ENCODE measurements at regions not wholly inside any gene's neighbourhood (a gene's known extent, or its start where the extent isn't known, plus 50 kb on each side); places are given as distances from the start of the nearest gene placed in this dataset.

GRCh38 chrY:16662741-16663140 is 1217.3 kb downstream of the CDY2B start:
- TF ChIP-seq CTCF (IDR thresholded peaks at IDR 0.05; ENCODE audit: low read depth, low read length, poor library complexity, severe bottlenecking), result peak; percentile 22
- TF ChIP-seq EZH2phosphoT487 (IDR thresholded peaks at IDR 0.05; ENCODE audit: borderline replicate concordance, low read length), result no peak
- no peaks in the 10 kb centered on the region for H4K20me1 ChIP-seq (ENCODE audit: control insufficient read depth, insufficient read depth, low read depth, low read length)
- H3K9me2 ChIP-seq (replicated peaks; ENCODE audit: control insufficient read depth, low read length), result no peaks in the 10 kb centered on the region
- no peaks in the 10 kb centered on the region for H3K79me2 ChIP-seq (ENCODE audit: control insufficient read depth, low read length)
- H3K36me3 ChIP-seq (ENCODE audit: control insufficient read depth, low read length), result no peaks in the 10 kb centered on the region
- no peaks in the 10 kb centered on the region for H3K27me3 ChIP-seq (ENCODE audit: control insufficient read depth, low read length)
- no peaks in the 10 kb centered on the region for H3F3A ChIP-seq (ENCODE audit: control insufficient read depth, insufficient read depth)
- H3K4me1 ChIP-seq (ENCODE audit: control insufficient read depth, low read length), result no peaks in the 10 kb centered on the region
- no peak overlapping the region for H3K4me3 ChIP-seq (ENCODE audit: low read length)
- H3K4me2 ChIP-seq (ENCODE audit: low read length), result no peak overlapping the region
- H3K9me3 ChIP-seq (ENCODE audit: control insufficient read depth, insufficient read depth, low read length), result no peaks in the 10 kb centered on the region
- H3K27ac ChIP-seq (ENCODE audit: low read depth, low read length), result no peak overlapping the region

GRCh38 chrY:16659340-16659739 is 1220.7 kb downstream of the CDY2B start:
- H3K4me3 ChIP-seq (ENCODE audit: low read length), result no peak overlapping the region
- no peak overlapping the region for H3K4me2 ChIP-seq (ENCODE audit: low read length)
- H3K79me2 ChIP-seq (ENCODE audit: control insufficient read depth, low read length), result no peaks in the 10 kb centered on the region
- H3K27ac ChIP-seq (ENCODE audit: low read depth, low read length), result no peak overlapping the region
- no peaks in the 10 kb centered on the region for H3K27me3 ChIP-seq (ENCODE audit: control insufficient read depth, low read length)
- H3K9me3 ChIP-seq (ENCODE audit: control insufficient read depth, insufficient read depth, low read length), result no peaks in the 10 kb centered on the region
- no peaks in the 10 kb centered on the region for H4K20me1 ChIP-seq (ENCODE audit: control insufficient read depth, insufficient read depth, low read depth, low read length)
- H3K9me2 ChIP-seq (replicated peaks; ENCODE audit: control insufficient read depth, low read length), result no peaks in the 10 kb centered on the region
- H3K36me3 ChIP-seq (ENCODE audit: control insufficient read depth, low read length), result no peaks in the 10 kb centered on the region
- no peaks in the 10 kb centered on the region for H3F3A ChIP-seq (ENCODE audit: control insufficient read depth, insufficient read depth)
- TF ChIP-seq EZH2phosphoT487 (IDR thresholded peaks at IDR 0.05; ENCODE audit: borderline replicate concordance, low read length) (no peak), CTCF (IDR thresholded peaks at IDR 0.05; ENCODE audit: low read depth, low read length, poor library complexity, severe bottlenecking) (no peak)
- H3K4me1 ChIP-seq (ENCODE audit: control insufficient read depth, low read length), result no peaks in the 10 kb centered on the region

- Histone ChIP-seq H3K4me3 (ENCODE audit: low read length) (no peak overlapping the region), H3K27me3 (ENCODE audit: control insufficient read depth, low read length) (no peaks in the 10 kb centered on the region), H3K36me3 (ENCODE audit: control insufficient read depth, low read length) (no peaks in the 10 kb centered on the region), H3K79me2 (ENCODE audit: control insufficient read depth, low read length) (no peaks in the 10 kb centered on the region), H3K4me1 (ENCODE audit: control insufficient read depth, low read length) (no peaks in the 10 kb centered on the region), H4K20me1 (ENCODE audit: control insufficient read depth, insufficient read depth, low read depth, low read length) (no peaks in the 10 kb centered on the region), H3K27ac (ENCODE audit: low read depth, low read length) (no peak overlapping the region), H3K9me2 (replicated peaks; ENCODE audit: control insufficient read depth, low read length) (no peaks in the 10 kb centered on the region), H3K4me2 (ENCODE audit: low read length) (no peak overlapping the region), H3F3A (ENCODE audit: control insufficient read depth, insufficient read depth) (no peaks in the 10 kb centered on the region), H3K9me3 (ENCODE audit: control insufficient read depth, insufficient read depth, low read length) (no peaks in the 10 kb centered on the region)
- no peak for TF ChIP-seq EZH2phosphoT487 (IDR thresholded peaks at IDR 0.05; ENCODE audit: borderline replicate concordance, low read length)
- TF ChIP-seq CTCF (IDR thresholded peaks at IDR 0.05; ENCODE audit: low read depth, low read length, poor library complexity, severe bottlenecking), result no peak
Observed at GRCh38 chrY:16653971-16654370, 1226.0 kb downstream of the CDY2B start.

GRCh38 chrY:16645991-16646390 is 1234.0 kb downstream of the CDY2B start:
- Histone ChIP-seq H3K79me2 (ENCODE audit: control insufficient read depth, low read length) (no peaks in the 10 kb centered on the region), H3K36me3 (ENCODE audit: control insufficient read depth, low read length) (no peaks in the 10 kb centered on the region), H4K20me1 (ENCODE audit: control insufficient read depth, insufficient read depth, low read depth, low read length) (no peaks in the 10 kb centered on the region), H3K4me2 (ENCODE audit: low read length) (no peak overlapping the region), H3K27ac (ENCODE audit: low read depth, low read length) (no peak overlapping the region), H3K4me1 (ENCODE audit: control insufficient read depth, low read length) (no peaks in the 10 kb centered on the region), H3F3A (ENCODE audit: control insufficient read depth, insufficient read depth) (no peaks in the 10 kb centered on the region), H3K4me3 (ENCODE audit: low read length) (no peak overlapping the region), H3K9me2 (replicated peaks; ENCODE audit: control insufficient read depth, low read length) (no peaks in the 10 kb centered on the region), H3K9me3 (ENCODE audit: control insufficient read depth, insufficient read depth, low read length) (no peaks in the 10 kb centered on the region), H3K27me3 (ENCODE audit: control insufficient read depth, low read length) (no peaks in the 10 kb centered on the region)
- TF ChIP-seq EZH2phosphoT487 (IDR thresholded peaks at IDR 0.05; ENCODE audit: borderline replicate concordance, low read length) (no peak), CTCF (IDR thresholded peaks at IDR 0.05; ENCODE audit: low read depth, low read length, poor library complexity, severe bottlenecking) (no peak)
